ENCODE measurements at regions not wholly inside any gene's neighbourhood (a gene's known extent, or its start where the extent isn't known, plus 50 kb on each side); places are given as distances from the start of the nearest gene placed in this dataset.
"Not testable (repeated sequence)": the region's sequence is repeated elsewhere in the genome, so short reads cannot be mapped to it uniquely, and the experiment has no call there.

DNA sequence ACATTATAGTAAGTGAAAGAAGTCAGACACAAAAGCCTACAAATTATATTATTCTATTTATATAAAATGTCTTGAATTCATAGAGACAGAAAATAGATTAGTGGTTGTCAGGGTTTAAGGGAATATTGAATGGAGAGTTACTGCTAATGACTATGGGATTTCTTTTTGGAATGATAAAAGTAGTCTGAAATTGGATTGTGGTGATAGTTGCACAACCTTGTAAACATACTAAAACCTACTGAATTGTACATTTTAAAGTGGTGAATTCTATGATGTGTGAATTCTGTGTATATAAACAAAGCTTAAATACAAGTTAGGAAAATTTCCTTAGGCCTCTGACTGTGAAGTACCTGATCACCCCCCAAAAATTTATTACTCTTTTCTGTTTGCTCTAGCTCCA lies 343.1 kb downstream of the TFAP2B start:
- no peak for DNase-seq (ENCODE audit: low spot score)
- in situ Hi-C loops (cut with MboI; ENCODE audit: low sequenced_read_pairs, unreplicated experiment), result no loop called here
- TF ChIP-seq, protein P1, sequence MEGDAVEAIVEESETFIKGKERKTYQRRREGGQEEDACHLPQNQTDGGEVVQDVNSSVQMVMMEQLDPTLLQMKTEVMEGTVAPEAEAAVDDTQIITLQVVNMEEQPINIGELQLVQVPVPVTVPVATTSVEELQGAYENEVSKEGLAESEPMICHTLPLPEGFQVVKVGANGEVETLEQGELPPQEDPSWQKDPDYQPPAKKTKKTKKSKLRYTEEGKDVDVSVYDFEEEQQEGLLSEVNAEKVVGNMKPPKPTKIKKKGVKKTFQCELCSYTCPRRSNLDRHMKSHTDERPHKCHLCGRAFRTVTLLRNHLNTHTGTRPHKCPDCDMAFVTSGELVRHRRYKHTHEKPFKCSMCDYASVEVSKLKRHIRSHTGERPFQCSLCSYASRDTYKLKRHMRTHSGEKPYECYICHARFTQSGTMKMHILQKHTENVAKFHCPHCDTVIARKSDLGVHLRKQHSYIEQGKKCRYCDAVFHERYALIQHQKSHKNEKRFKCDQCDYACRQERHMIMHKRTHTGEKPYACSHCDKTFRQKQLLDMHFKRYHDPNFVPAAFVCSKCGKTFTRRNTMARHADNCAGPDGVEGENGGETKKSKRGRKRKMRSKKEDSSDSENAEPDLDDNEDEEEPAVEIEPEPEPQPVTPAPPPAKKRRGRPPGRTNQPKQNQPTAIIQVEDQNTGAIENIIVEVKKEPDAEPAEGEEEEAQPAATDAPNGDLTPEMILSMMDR (IDR thresholded peaks at IDR 0.05; ENCODE audit: borderline replicate concordance, control extremely low read depth, extremely low read depth, insufficient read depth, missing control alignments), result no peak

DNA sequence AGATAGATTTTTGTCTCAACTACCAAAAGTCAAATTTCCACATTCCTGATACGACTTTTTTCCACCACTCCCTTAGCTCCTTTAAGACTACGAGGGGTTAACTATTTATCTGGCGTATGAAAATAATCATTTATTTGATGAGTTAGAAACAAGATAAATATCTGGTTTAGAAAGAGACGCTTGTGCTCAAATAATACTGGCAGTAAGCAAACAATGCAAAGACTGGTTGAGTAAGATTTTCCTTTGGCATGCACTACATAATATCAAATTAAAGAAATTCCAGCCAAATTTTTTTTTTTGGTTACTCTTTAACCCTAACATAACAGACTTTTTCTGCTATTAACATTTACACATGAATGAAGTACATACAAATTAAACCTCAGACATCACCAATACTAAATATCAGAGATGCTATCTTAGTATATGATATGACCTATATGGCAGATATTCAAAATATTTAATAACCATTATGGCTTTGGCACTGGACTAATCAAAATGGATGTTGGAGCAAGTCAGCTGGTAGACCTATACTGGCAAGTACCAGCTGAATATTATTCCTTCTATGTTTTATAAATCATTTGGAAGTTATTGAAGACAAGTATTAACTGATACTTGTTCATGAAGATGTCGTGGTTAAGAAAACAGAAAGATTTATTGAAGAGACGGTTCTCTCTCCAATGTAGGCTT lies 345.3 kb downstream of the TFAP2B start:
- TF ChIP-seq, protein P1 (IDR thresholded peaks at IDR 0.05; ENCODE audit: borderline replicate concordance, control extremely low read depth, extremely low read depth, insufficient read depth, missing control alignments), result no peak
- no peak for DNase-seq (ENCODE audit: low spot score)
- in situ Hi-C loops (cut with MboI; ENCODE audit: low sequenced_read_pairs, unreplicated experiment), result no loop called here

DNA sequence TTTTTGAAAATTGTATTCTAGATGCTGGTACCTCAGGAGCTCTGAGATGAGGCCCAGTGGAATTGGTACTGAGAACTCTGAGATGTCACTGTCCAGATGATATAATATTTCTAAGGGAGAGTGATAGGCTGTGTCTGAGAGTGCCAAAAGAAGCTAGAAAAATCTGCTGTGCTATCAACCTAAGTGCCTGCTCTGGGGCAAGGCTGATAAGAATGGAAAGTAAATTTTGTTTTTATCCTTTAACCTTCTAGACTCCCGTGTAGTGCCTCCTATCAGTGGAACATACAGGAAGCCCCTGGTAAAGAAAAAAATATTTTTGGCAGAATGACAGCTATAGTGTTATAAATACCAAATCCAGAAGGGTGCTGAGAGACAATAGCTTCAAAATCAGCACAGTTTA lies 348.2 kb downstream of the TFAP2B start:
- DNase-seq (ENCODE audit: low spot score), result no peak
- TF ChIP-seq, protein P1 (IDR thresholded peaks at IDR 0.05; ENCODE audit: borderline replicate concordance, control extremely low read depth, extremely low read depth, insufficient read depth, missing control alignments), result no peak
- in situ Hi-C loops (cut with MboI; ENCODE audit: low sequenced_read_pairs, unreplicated experiment), result no loop called here

DNA sequence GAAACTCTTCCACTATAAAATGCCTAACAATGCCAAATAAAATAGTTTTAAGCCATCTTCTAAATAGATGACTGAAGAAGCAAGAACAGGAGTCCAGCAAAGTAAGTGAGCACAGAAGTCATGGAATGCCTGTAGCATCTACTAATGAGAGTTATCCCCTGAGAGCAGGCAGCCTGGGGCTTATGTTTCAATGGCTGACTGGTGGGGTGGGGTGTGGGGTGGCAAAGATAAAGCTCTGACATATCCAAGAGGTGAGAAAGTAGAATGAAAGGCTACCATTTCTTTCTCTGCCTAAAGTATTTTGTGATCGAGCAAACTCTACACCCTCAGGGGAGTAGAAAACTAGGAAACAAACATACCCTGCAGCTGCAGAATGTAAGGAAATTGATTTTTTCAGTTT lies 348.8 kb downstream of the TFAP2B start:
- in situ Hi-C loops (cut with MboI; ENCODE audit: low sequenced_read_pairs, unreplicated experiment), result no loop called here
- DNase-seq (ENCODE audit: low spot score), result no peak
- TF ChIP-seq, protein P1 (IDR thresholded peaks at IDR 0.05; ENCODE audit: borderline replicate concordance, control extremely low read depth, extremely low read depth, insufficient read depth, missing control alignments), result no peak

DNA sequence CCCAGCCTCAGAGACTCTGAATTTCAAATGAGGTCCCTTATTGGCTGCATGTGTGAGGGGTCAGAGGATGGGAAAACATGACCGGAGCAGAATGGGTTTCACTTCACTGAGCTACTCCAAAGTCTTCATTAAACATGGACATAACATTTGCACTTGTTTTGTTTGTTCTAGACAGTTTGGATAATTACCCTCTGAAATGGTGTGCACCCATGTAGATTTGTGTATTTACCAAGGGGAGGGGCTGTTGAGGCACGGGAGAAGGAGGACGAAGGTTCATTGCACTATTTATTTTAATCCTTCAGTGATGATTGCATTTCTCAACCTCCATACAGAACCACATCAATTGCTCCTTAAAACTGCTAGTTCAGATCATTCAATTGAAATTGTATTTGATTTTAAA lies 364.2 kb downstream of the TFAP2B start:
- no peak for DNase-seq (ENCODE audit: low spot score)
- in situ Hi-C loops (cut with MboI; ENCODE audit: low sequenced_read_pairs, unreplicated experiment), result no loop called here
- TF ChIP-seq, protein P1 (IDR thresholded peaks at IDR 0.05; ENCODE audit: borderline replicate concordance, control extremely low read depth, extremely low read depth, insufficient read depth, missing control alignments), result no peak

DNA sequence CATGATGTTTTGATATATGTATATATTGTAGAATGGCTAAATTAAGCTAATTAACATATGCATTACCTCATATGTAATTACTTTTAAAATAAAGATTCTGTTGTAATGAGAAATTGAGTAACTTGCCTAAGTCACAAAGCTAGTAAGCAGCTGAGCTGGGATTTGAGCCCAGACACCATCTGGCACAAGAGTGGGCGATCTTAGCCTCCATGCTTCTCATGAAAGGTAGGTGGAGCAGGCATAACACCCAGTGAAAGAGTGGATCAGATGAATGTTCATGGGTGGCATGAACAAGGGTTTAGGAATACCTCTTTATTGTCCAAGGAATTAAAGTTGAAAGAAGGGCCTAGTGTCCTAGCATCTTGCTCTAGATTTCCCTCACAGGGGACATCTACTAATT lies 365.4 kb downstream of the TFAP2B start:
- TF ChIP-seq, protein P1 (IDR thresholded peaks at IDR 0.05; ENCODE audit: borderline replicate concordance, control extremely low read depth, extremely low read depth, insufficient read depth, missing control alignments), result no peak
- no peak for DNase-seq (ENCODE audit: low spot score)
- in situ Hi-C loops (cut with MboI; ENCODE audit: low sequenced_read_pairs, unreplicated experiment), result no loop called here

DNA sequence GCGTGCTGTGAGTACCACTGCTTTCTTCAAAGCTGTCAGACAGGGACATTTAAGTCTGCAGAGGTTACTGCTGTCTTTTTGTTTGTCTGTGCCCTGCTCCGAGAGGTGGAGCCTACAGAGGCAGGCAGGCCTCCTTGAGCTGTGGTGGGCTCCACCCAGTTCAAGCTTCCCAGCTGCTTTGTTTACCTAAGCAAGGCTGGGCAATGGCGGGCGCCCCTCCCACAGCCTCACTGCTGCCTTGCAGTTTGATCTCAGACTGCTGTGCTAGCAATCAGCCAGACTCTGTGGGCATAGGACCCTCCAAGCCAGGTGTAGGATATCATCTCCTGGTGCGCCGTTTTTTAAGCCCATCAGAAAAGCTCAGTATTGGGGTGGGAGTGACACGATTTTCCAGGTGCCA lies 374.5 kb downstream of the TFAP2B start:
- DNase-seq (ENCODE audit: low spot score); in situ Hi-C loops (cut with MboI; ENCODE audit: low sequenced_read_pairs, unreplicated experiment): not testable (repeated sequence)

Data from GM13976 (cell line).